ENCODE measurements at regions not wholly inside any gene's neighbourhood (a gene's known extent, or its start where the extent isn't known, plus 50 kb on each side); places are given as distances from the start of the nearest gene placed in this dataset.

DNA sequence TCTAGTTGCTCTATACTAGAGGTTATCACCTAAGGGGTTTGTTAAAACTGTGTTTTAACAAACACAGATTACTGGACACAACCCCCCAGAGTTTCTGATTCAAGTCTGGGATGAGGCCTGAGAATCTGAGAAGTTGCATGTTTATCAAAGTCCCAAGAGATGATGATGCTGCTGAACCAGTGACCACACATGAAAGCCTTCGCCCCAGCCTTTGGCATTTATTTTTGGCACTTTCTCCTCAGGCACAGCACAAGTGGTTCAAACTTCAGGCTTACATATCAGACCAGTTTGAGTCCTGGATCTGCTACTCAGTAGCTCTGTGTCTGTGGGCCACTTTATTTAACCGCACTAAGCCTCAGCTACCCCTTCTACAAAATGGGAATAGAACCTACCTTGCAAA lies 407.2 kb upstream of the PIK3R1 start (continued):
- TF ChIP-seq CTCF (IDR thresholded peaks at IDR 0.05 in 2 of 3, conservative IDR thresholded peaks at IDR 0.05 in 1 of 3; ENCODE audit: control insufficient read depth in 2 of 3, extremely low read depth in 1 of 3, insufficient read depth in 1 of 3, low read depth in 3 of 3, low read length in 3 of 3) (no peak), RFX5 (IDR thresholded peaks at IDR 0.05; ENCODE audit: low read depth, low read length) (no peak), RBBP5 (conservative IDR thresholded peaks at IDR 0.05) (no peak), MEF2B (IDR thresholded peaks at IDR 0.05; ENCODE audit: partially characterized antibody, poor library complexity, severe bottlenecking) (peak; percentile 83), HDAC6 (IDR thresholded peaks at IDR 0.05; ENCODE audit: unreplicated experiment) (no peak), PAX8 (IDR thresholded peaks at IDR 0.05) (no peak), SREBF1 (IDR thresholded peaks at IDR 0.05; ENCODE audit: low read length) (no peak), REST (IDR thresholded peaks at IDR 0.05; ENCODE audit: low read depth, low read length) (no peak), FOXM1 (IDR thresholded peaks at IDR 0.05; ENCODE audit: low read depth, low read length) (peak; percentile 23; the same call in 1 of the 2 replicates), NR2C2 (IDR thresholded peaks at IDR 0.05; ENCODE audit: borderline replicate concordance, control insufficient read depth, insufficient read length, low read depth) (no peak), MTA2 (IDR thresholded peaks at IDR 0.05; ENCODE audit: low read depth) (no peak), CREM (IDR thresholded peaks at IDR 0.05; ENCODE audit: low read depth) (peak; percentile 43; the same call in 1 of the 2 replicates), TCF7 (IDR thresholded peaks at IDR 0.05; ENCODE audit: borderline replicate concordance) (no peak), BCL3 (IDR thresholded peaks at IDR 0.05; ENCODE audit: borderline replicate concordance, insufficient read depth, low read depth, low read length, poor library complexity, severe bottlenecking) (no peak), RAD21 (IDR thresholded peaks at IDR 0.05; ENCODE audit: insufficient read depth, low read depth, low read length) (no peak)
- TF ChIP-seq, protein P1, sequence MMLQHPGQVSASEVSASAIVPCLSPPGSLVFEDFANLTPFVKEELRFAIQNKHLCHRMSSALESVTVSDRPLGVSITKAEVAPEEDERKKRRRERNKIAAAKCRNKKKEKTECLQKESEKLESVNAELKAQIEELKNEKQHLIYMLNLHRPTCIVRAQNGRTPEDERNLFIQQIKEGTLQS (IDR thresholded peaks at IDR 0.05; ENCODE audit: borderline replicate concordance, extremely low read depth, low read depth, low read length) = no peak
- TF ChIP-seq, protein P2, sequence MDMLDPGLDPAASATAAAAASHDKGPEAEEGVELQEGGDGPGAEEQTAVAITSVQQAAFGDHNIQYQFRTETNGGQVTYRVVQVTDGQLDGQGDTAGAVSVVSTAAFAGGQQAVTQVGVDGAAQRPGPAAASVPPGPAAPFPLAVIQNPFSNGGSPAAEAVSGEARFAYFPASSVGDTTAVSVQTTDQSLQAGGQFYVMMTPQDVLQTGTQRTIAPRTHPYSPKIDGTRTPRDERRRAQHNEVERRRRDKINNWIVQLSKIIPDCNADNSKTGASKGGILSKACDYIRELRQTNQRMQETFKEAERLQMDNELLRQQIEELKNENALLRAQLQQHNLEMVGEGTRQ (IDR thresholded peaks at IDR 0.05; ENCODE audit: borderline replicate concordance, low read depth, low read length) = no peak
- TF ChIP-seq, protein P3, sequence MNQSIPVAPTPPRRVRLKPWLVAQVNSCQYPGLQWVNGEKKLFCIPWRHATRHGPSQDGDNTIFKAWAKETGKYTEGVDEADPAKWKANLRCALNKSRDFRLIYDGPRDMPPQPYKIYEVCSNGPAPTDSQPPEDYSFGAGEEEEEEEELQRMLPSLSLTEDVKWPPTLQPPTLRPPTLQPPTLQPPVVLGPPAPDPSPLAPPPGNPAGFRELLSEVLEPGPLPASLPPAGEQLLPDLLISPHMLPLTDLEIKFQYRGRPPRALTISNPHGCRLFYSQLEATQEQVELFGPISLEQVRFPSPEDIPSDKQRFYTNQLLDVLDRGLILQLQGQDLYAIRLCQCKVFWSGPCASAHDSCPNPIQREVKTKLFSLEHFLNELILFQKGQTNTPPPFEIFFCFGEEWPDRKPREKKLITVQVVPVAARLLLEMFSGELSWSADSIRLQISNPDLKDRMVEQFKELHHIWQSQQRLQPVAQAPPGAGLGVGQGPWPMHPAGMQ (IDR thresholded peaks at IDR 0.05; ENCODE audit: borderline replicate concordance) = no peak
